Tibial artery (tissue), 4 donors: ENCODE measurements at regions not wholly inside any gene's neighbourhood (a gene's known extent, or its start where the extent isn't known, plus 50 kb on each side); places are given as distances from the start of the nearest gene placed in this dataset.

Source experiments
- DNase-seq, 2 donors: peaks; one replicate each; pipeline ENCODE4 v3.0.0-alpha.2; 2019
- H3K27ac ChIP-seq, 2 donors: fragments of 200-600 bp; sonication (generic) in 1 of 2; 1 replicate in 1 of 2; 2 replicates in 1 of 2; pipeline ENCODE4 v1.5.1; 2018 to 2019; ENCODE audit warnings: mild to moderate bottlenecking in 1 of 2
- H3K27me3 ChIP-seq, 2 donors: fragments of 200-600 bp; sonication (generic) in 1 of 2; one replicate each; pipeline versions ENCODE4 v1.5.1 to v1.6.0; 2016 to 2019
- H3K36me3 ChIP-seq, 3 donors: fragments of 200-600 bp; sonication (generic) in 2 of 3; one replicate each; pipeline ENCODE4 v1.5.1; 2016 to 2019; ENCODE audit warnings: mild to moderate bottlenecking in 2 of 3
- H3K4me1 ChIP-seq, 4 donors: fragments of 200-600 bp; sonication (generic) in 2 of 4; 1 replicate in 3 of 4; 2 replicates in 1 of 4; pipeline ENCODE4 v1.5.1; 2016 to 2019
- H3K4me3 ChIP-seq, 2 donors: fragments of 200-600 bp; sonication (generic) in 1 of 2; 1 replicate in 1 of 2; 2 replicates in 1 of 2; pipeline ENCODE4 v1.5.1; 2018 to 2019; ENCODE audit warnings: mild to moderate bottlenecking in 2 of 2
- H3K9me3 ChIP-seq, 3 donors: fragments of 200-600 bp; sonication (generic) in 1 of 3; one replicate each; pipeline ENCODE4 v1.5.1; 2016 to 2019
- intact Hi-C: fragments of 100-400 bp; cut with DNase I; formaldehyde crosslinking; loops from one replicate; pipeline ENCODE4 v1.15.0; 2023; ENCODE audit warnings: low total_unique reads
- TF ChIP-seq, protein P1 (sequence below), 2 experiments: fragments of 200-600 bp in 1 of 2; fragments of 450-650 bp in 1 of 2; IDR thresholded peaks; one replicate each; pipeline ENCODE4 v1.5.1; 2017 to 2019; ENCODE audit warnings: antibody characterized with exemption in 2 of 2, mild to moderate bottlenecking in 1 of 2, moderate library complexity in 1 of 2

DNA sequence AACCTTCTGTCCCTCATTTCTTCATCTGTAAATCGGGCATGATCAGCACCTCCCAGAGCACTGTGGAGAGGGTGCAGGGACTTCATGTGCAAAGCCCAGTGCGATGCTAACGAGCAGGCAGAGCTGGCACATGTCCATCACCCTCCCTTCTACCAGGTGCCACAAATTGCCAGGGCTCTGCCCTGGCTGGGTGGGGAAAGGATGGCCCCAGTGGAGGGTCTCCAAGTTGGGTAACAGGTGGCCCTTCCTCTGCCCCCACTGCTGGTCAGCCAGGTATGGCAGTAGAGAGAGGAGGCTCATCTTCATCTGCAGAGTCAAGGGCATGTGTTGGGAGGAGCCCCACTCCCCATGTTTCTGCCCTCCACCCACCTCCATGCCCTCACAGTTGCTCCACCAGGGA, 61.5 kb upstream of the CDH5 start:
- H3K4me3 ChIP-seq: no peak overlapping the region
- TF ChIP-seq, protein P1, sequence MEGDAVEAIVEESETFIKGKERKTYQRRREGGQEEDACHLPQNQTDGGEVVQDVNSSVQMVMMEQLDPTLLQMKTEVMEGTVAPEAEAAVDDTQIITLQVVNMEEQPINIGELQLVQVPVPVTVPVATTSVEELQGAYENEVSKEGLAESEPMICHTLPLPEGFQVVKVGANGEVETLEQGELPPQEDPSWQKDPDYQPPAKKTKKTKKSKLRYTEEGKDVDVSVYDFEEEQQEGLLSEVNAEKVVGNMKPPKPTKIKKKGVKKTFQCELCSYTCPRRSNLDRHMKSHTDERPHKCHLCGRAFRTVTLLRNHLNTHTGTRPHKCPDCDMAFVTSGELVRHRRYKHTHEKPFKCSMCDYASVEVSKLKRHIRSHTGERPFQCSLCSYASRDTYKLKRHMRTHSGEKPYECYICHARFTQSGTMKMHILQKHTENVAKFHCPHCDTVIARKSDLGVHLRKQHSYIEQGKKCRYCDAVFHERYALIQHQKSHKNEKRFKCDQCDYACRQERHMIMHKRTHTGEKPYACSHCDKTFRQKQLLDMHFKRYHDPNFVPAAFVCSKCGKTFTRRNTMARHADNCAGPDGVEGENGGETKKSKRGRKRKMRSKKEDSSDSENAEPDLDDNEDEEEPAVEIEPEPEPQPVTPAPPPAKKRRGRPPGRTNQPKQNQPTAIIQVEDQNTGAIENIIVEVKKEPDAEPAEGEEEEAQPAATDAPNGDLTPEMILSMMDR (IDR thresholded peaks at IDR 0.05): no peak
- no peaks in the 10 kb centered on the region for H3K4me1 ChIP-seq
- H3K9me3 ChIP-seq: no peaks in the 10 kb centered on the region
- H3K27me3 ChIP-seq: peaks cover 0 to 5% of the 10 kb centered on the region in 2 donors
- no peaks in the 10 kb centered on the region for H3K36me3 ChIP-seq
- H3K27ac ChIP-seq: no peak overlapping the region
- DNase-seq: no peak
- intact Hi-C loops: no loop called here

DNA sequence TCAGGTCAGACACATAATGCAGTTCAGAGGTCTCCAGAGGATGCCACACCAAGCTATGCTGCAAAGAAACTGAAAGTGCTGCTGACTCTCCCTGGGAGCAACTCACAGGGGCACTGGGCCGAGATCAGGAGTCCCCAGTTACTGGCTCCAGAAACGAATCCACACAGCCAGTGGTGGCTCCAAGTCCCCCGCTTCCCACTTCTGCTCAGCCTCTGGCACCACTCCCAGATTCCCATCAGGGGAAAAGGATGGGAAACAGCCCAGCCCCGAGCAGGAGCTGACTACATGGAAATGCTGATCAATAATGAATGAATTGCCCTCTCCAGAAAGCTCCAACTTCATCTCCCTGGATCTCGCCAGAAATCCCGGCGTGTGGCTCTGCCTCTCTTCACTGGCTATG, 62.3 kb upstream of the CDH5 start:
- no peak overlapping the region for H3K4me3 ChIP-seq
- H3K9me3 ChIP-seq: no peaks in the 10 kb centered on the region
- no peaks in the 10 kb centered on the region for H3K36me3 ChIP-seq
- intact Hi-C loops: no loop called here
- TF ChIP-seq, protein P1 (IDR thresholded peaks at IDR 0.05): no peak
- peaks cover 0 to 5% of the 10 kb centered on the region in 2 donors for H3K27me3 ChIP-seq
- no peak overlapping the region for H3K27ac ChIP-seq
- DNase-seq: no peak
- no peaks in the 10 kb centered on the region for H3K4me1 ChIP-seq

DNA sequence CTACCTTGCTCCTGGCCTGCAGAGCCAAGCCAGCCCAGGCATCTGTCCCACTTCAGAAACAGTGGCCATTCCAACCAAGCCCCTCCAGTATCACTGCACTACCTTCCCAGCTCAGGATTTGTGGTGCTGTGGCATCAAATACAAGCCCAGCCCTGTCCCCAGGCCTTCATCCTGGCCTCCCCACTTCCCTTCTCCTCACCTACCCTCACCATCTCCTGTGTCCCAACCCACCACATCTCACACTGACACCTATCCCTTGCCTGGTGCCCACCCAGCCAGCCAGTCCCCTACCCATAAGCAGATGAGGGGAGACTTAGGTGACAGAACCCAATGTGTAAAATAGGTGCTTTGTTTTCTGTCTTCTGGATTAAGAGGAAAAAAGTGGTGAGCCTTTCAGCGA, 66.0 kb upstream of the CDH5 start:
- no peaks in the 10 kb centered on the region for H3K9me3 ChIP-seq
- peaks cover 0 to 5% of the 10 kb centered on the region in 2 donors for H3K27me3 ChIP-seq
- no peak overlapping the region for H3K27ac ChIP-seq
- TF ChIP-seq, protein P1 (IDR thresholded peaks at IDR 0.05): no peak
- intact Hi-C loops: no loop called here
- no peaks in the 10 kb centered on the region for H3K36me3 ChIP-seq
- no peak overlapping the region for H3K4me3 ChIP-seq
- H3K4me1 ChIP-seq: no peaks in the 10 kb centered on the region
- no peak for DNase-seq

DNA sequence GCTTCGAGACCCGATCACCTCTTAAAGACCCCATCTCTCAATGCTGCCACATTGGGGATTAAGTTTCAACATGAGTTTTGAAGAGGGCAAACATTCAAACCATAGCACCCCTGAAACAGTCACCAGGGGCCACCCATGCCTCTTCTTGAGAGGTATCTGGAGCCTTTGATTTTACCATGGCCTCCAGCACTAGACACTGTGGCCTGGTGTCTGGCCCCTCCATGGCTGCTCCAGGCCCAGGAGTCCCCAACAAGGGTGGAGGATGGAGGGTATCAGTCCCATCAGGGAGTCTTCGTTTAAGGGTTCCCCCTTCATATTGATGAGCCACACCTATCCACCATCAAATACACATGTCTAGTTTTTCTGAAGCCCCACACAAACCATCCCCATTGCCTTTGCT, 66.5 kb upstream of the CDH5 start:
- Histone ChIP-seq H3K27ac (no peak overlapping the region), H3K4me1 (no peaks in the 10 kb centered on the region), H3K27me3 (peaks cover 0 to 5% of the 10 kb centered on the region in 2 donors), H3K4me3 (no peak overlapping the region), H3K36me3 (no peaks in the 10 kb centered on the region), H3K9me3 (no peaks in the 10 kb centered on the region)
- no peak for DNase-seq
- TF ChIP-seq, protein P1 (IDR thresholded peaks at IDR 0.05): no peak
- intact Hi-C loops: no loop called here

DNA sequence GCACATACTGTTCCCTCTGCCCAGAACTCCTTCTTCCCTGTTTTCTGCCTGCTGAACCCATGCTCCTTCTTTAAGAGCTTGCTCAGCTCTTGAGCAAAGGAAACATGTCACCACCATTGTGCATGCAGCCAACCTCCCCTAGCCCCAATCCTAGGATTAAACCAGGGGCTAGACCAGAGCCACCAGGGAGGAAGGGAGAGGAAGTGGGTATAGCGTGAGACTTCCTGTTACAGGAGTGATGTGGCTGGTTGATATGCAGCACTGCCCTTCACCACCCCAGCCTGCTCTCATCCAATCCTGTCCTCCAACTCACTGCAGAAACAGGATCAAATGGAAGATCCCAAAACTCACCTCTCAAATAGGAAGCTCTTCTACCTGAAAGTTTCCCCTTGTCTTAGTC, 67.1 kb upstream of the CDH5 start:
- Histone ChIP-seq H3K36me3 (no peaks in the 10 kb centered on the region), H3K27me3 (peaks cover 0 to 4% of the 10 kb centered on the region in 2 donors), H3K9me3 (no peaks in the 10 kb centered on the region), H3K4me3 (no peak overlapping the region), H3K4me1 (no peaks in the 10 kb centered on the region), H3K27ac (no peak overlapping the region)
- intact Hi-C loops: no loop called here
- DNase-seq: no peak
- TF ChIP-seq, protein P1 (IDR thresholded peaks at IDR 0.05): no peak

DNA sequence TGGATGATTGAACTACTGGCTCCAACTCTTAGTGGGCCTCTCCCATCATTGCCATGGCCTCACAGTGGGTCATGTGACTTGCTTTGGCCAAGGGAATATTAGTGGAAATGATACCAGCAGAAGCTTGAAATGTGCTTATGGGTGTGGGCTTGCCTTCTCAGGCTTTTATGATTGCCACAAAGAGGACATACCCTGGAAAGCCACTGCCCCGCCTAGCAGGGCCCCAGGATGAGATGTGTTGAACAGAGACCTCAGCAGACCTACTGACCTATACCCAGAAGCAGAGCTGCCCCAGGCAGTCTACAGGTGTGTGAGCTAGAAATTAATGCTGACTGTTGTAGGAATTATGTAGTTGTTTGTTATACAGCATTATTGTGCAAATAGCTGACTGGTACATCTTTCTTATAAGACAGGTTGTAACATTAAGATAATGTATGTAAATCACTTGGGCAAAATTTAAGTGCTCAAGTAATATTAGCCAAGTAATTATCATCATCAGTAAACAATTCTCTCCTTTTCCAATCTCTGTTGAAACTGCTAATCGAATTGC, 67.8 kb upstream of the CDH5 start:
- peaks cover 0 to 2% of the 10 kb centered on the region in 2 donors for H3K27me3 ChIP-seq
- no peaks in the 10 kb centered on the region for H3K4me1 ChIP-seq
- no peak overlapping the region for H3K4me3 ChIP-seq
- intact Hi-C loops: no loop called here
- H3K9me3 ChIP-seq: no peaks in the 10 kb centered on the region
- TF ChIP-seq, protein P1 (IDR thresholded peaks at IDR 0.05): no peak
- no peaks in the 10 kb centered on the region for H3K36me3 ChIP-seq
- DNase-seq: no peak
- no peak overlapping the region for H3K27ac ChIP-seq
